OCI-LY7 (cell line): ENCODE measurements at regions not wholly inside any gene's neighbourhood (a gene's known extent, or its start where the extent isn't known, plus 50 kb on each side); places are given as distances from the start of the nearest gene placed in this dataset.

Experiments used
- BruUV-seq: library from RNA; stranded (reverse); fragments of 400-500 nt; replicated peaks from 2 replicates; lab custom pipeline; 2021; lab: Mats Ljungman, UMichigan
- CTCF ChIA-PET: fragments of 300-600 bp; sonication (Branson Sonifier 250); formaldehyde crosslinking; loops from one replicate; lab custom pipeline; 2022; ENCODE audit warnings: antibody characterized with exemption; ENCODE audit not compliant: unreplicated experiment; lab: Charles Lee
- POLR2A ChIA-PET: fragments of 300-600 bp; sonication (Branson Sonifier 250); formaldehyde crosslinking; loops from one replicate; lab custom pipeline; 2022; ENCODE audit warnings: antibody characterized with exemption; lab: Charles Lee
- DNase-seq: peaks from one replicate; pipeline ENCODE4 v3.0.0-alpha.2; 2015; ENCODE audit warnings: low spot score
- H2AFZ ChIP-seq: fragments of 200-600 bp; sonication (generic), shearing (Covaris generic); 2 replicates; pipeline ENCODE4 v1.6.1; 2014; ENCODE audit warnings: mild to moderate bottlenecking, antibody characterized with exemption, low read length, moderate library complexity
- H3K27ac ChIP-seq: fragments of 200-600 bp; sonication (generic); 2 replicates; pipeline ENCODE4 v1.5.1; 2014; ENCODE audit warnings: mixed run types, low read depth, mild to moderate bottlenecking, moderate library complexity, low read length, inconsistent platforms; ENCODE audit not compliant: poor library complexity, severe bottlenecking
- H3K36me3 ChIP-seq: fragments of 200-600 bp; sonication (generic); 2 replicates; pipeline ENCODE4 v1.6.1; 2014; ENCODE audit warnings: mild to moderate bottlenecking, antibody characterized with exemption, low read length, moderate library complexity, mixed read lengths; ENCODE audit not compliant: insufficient read depth
- H3K4me1 ChIP-seq: fragments of 200-600 bp; sonication (generic); 2 replicates; pipeline ENCODE4 v1.5.1; 2014; ENCODE audit warnings: mild to moderate bottlenecking, low read length; ENCODE audit not compliant: insufficient read depth, poor library complexity, severe bottlenecking
- H3K4me2 ChIP-seq: fragments of 200-600 bp; sonication (generic); 2 replicates; pipeline ENCODE4 v1.6.1; 2014; ENCODE audit warnings: mild to moderate bottlenecking, low read length
- H3K4me3 ChIP-seq: fragments of 200-600 bp; sonication (generic); 2 replicates; pipeline ENCODE4 v1.5.1; 2014; ENCODE audit warnings: mild to moderate bottlenecking, low read depth, low read length; ENCODE audit not compliant: poor library complexity, severe bottlenecking
- H3K79me2 ChIP-seq: fragments of 200-600 bp; sonication (generic); 2 replicates; pipeline ENCODE4 v1.6.1; 2016; ENCODE audit warnings: low read depth, mild to moderate bottlenecking, low read length, moderate library complexity, mixed read lengths; ENCODE audit not compliant: insufficient read depth
- H3K9me2 ChIP-seq: fragments of 200-600 bp; sonication (generic); 2 replicates; pipeline ENCODE4 v1.6.1; 2016; ENCODE audit warnings: mild to moderate bottlenecking, low read length, mixed read lengths; ENCODE audit not compliant: insufficient read depth
- H3K9me3 ChIP-seq: fragments of 200-600 bp; sonication (generic); 2 replicates; pipeline ENCODE4 v1.6.1; 2014; ENCODE audit warnings: mild to moderate bottlenecking, mixed run types, low read length, mixed read lengths
- H4K20me1 ChIP-seq: fragments of 200-600 bp; sonication (generic); 2 replicates; pipeline ENCODE4 v1.6.1; 2014; ENCODE audit warnings: mild to moderate bottlenecking, antibody characterized with exemption, low read length, moderate library complexity, mixed read lengths; ENCODE audit not compliant: insufficient read depth
- CTCF ChIP-seq: fragments of 200-600 bp; sonication (generic); conservative IDR thresholded peaks from 2 replicates; pipeline ENCODE4 v1.5.1; 2014; ENCODE audit warnings: mild to moderate bottlenecking, antibody characterized with exemption, low read length, moderate library complexity, mixed read lengths
- EZH2phosphoT487 ChIP-seq: fragments of 200-600 bp; sonication (generic); IDR thresholded peaks from 2 replicates; pipeline ENCODE4 v1.6.1; 2018; ENCODE audit warnings: low read depth, borderline replicate concordance, mild to moderate bottlenecking, mixed run types, antibody characterized with exemption, low read length, moderate library complexity, mixed read lengths
- intact Hi-C: fragments of 100-400 bp; cut with micrococcal nuclease; formaldehyde crosslinking; loops from one replicate; pipeline ENCODE4 v1.10.0; 2022; ENCODE audit not compliant: unreplicated experiment

- Histone ChIP-seq H3K79me2 (no peaks in the 10 kb centered on the region), H3K36me3 (no peaks in the 10 kb centered on the region), H2AFZ (no peak overlapping the region), H3K9me3 (no peaks in the 10 kb centered on the region), H3K9me2 (no peaks in the 10 kb centered on the region), H3K4me3 (no peak overlapping the region), H3K4me1 (no peaks in the 10 kb centered on the region), H3K27ac (no peak overlapping the region), H4K20me1 (no peaks in the 10 kb centered on the region), H3K4me2 (no peak overlapping the region)
- DNase-seq = no peak
- CTCF ChIA-PET = no interaction called here
- TF ChIP-seq EZH2phosphoT487 = no peak
- no peak for TF ChIP-seq CTCF
- BruUV-seq = no TSS peak
- POLR2A ChIA-PET = no interaction called here
- intact Hi-C loops = no loop called here
Observed at GRCh38 chr2:105541189-105542050, 142.6 kb upstream of the FHL2 start.

GRCh38 chr2:105540642-105541041 is 141.8 kb upstream of the FHL2 start:
- no TSS peak for BruUV-seq
- H3K79me2 ChIP-seq = no peaks in the 10 kb centered on the region
- H3K4me3 ChIP-seq = no peak overlapping the region
- H2AFZ ChIP-seq = no peak overlapping the region
- no peaks in the 10 kb centered on the region for H3K9me3 ChIP-seq
- TF ChIP-seq EZH2phosphoT487 = no peak
- no peak for TF ChIP-seq CTCF
- no peaks in the 10 kb centered on the region for H3K36me3 ChIP-seq
- DNase-seq = no peak
- ChIA-PET CTCF (no interaction called here), POLR2A (no interaction called here)
- no peaks in the 10 kb centered on the region for H3K9me2 ChIP-seq
- H3K4me1 ChIP-seq = no peaks in the 10 kb centered on the region
- no peak overlapping the region for H3K4me2 ChIP-seq
- intact Hi-C loops = no loop called here
- no peak overlapping the region for H3K27ac ChIP-seq
- H4K20me1 ChIP-seq = no peaks in the 10 kb centered on the region

GRCh38 chr2:105539331-105539730 is 140.5 kb upstream of the FHL2 start:
- no peak overlapping the region for H3K4me3 ChIP-seq
- intact Hi-C loops = no loop called here

More at GRCh38 chr2:105539331-105539730, 140.5 kb upstream of the FHL2 start:
- no TSS peak for BruUV-seq
- H3K27ac ChIP-seq = no peak overlapping the region
- TF ChIP-seq EZH2phosphoT487 (no peak), CTCF (no peak)
- no peak overlapping the region for H2AFZ ChIP-seq
- no peaks in the 10 kb centered on the region for H3K79me2 ChIP-seq
- H3K4me2 ChIP-seq = no peak overlapping the region
- POLR2A ChIA-PET = no interaction called here
- H4K20me1 ChIP-seq = no peaks in the 10 kb centered on the region
- H3K36me3 ChIP-seq = no peaks in the 10 kb centered on the region
- no peaks in the 10 kb centered on the region for H3K4me1 ChIP-seq
- DNase-seq = no peak
- CTCF ChIA-PET = no interaction called here
- no peaks in the 10 kb centered on the region for H3K9me3 ChIP-seq
- H3K9me2 ChIP-seq = no peaks in the 10 kb centered on the region
